ENCODE measurements at regions not wholly inside any gene's neighbourhood (a gene's known extent, or its start where the extent isn't known, plus 50 kb on each side); places are given as distances from the start of the nearest gene placed in this dataset.

DNA sequence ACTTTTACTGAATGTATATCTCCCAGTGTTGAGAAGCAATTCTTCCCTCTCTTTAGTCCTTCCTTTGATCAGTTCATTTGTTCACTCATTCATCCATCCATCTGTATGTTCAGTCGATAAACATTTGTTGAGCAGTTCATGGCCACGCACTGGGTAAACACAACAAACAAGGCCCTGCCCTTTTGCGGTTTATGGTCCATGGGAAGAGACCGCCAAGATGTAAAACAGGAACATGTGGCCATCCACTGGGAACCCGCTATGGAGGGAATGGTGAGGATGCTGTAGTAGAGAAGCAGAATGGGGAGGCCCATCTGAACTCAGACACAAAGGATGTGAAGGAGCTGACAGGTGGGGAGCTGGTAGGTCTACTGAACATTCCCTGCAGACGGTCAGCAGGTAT, 102.7 kb upstream of the SPRY4 start:
- H3K18ac ChIP-seq (ENCODE audit: low read length), result no peak overlapping the region
- H2BK5ac ChIP-seq (ENCODE audit: low read length), result no peak overlapping the region
- no peak overlapping the region for H3K27ac ChIP-seq (ENCODE audit: low read depth, low read length)
- H4K5ac ChIP-seq (ENCODE audit: low read length), result no peak overlapping the region
- peaks cover 5% of the 10 kb centered on the region for H3K4me1 ChIP-seq (ENCODE audit: control insufficient read depth, low read depth, low read length)
- no peak overlapping the region for H3K4ac ChIP-seq (ENCODE audit: low read depth, low read length)
- WGBS (ENCODE audit: extremely low coverage, insufficient coverage, low lambda C conversion rate), result no CpG with 5 or more reads among the region's 6 CpGs
- no peak overlapping the region for H3K56ac ChIP-seq (ENCODE audit: low read length)
- H3K27me3 ChIP-seq (ENCODE audit: insufficient read depth, low read length, poor library complexity), result no peaks in the 10 kb centered on the region
- no peak overlapping the region for H2AK5ac ChIP-seq (ENCODE audit: low read length)
- H3K4me3 ChIP-seq (ENCODE audit: low read length), result no peak overlapping the region
- H4K8ac ChIP-seq (ENCODE audit: low read depth, low read length), result no peak overlapping the region
- no peak overlapping the region for H2BK15ac ChIP-seq (replicated peaks; ENCODE audit: low read depth)
- no peak overlapping the region for H3K23ac ChIP-seq (ENCODE audit: low read length)
- no peak overlapping the region for H2BK120ac ChIP-seq (ENCODE audit: low read depth, low read length)
- no peaks in the 10 kb centered on the region for H3K79me2 ChIP-seq (ENCODE audit: control insufficient read depth, insufficient read depth, low read length)
- H3K79me1 ChIP-seq (ENCODE audit: low read length), result no peaks in the 10 kb centered on the region
- no peak for DNase-seq
- H3K36me3 ChIP-seq (ENCODE audit: control insufficient read depth, insufficient read depth, low read length), result no peaks in the 10 kb centered on the region
- no peak overlapping the region for H3K9ac ChIP-seq (ENCODE audit: low read length)
- no peak overlapping the region for H3K4me2 ChIP-seq (ENCODE audit: low read length)

DNA sequence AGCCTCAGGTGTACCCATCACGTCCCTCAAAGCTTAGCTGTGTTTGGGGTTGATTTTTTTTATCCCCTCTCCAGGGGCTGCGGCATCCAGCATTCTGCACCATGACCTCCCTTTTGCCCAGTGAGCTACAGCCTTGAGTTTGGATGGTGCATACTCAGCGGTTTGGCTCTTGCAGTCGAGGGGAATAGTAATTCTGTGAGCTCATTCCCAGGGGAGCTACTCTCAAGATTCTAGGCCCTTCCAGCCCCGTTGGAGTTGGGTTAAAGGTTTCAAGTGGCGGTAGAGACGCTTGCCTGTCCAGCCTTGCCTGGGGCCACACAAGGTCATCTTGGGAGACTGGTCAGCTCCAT, 102.2 kb upstream of the SPRY4 start:
- no peak overlapping the region for H2BK120ac ChIP-seq (ENCODE audit: low read depth, low read length)
- peak overlapping the region; percentile 29 for H3K18ac ChIP-seq (ENCODE audit: low read length)
- no peak overlapping the region for H2AK5ac ChIP-seq (ENCODE audit: low read length)
- no peak overlapping the region for H2BK15ac ChIP-seq (replicated peaks; ENCODE audit: low read depth)
- H3K36me3 ChIP-seq (ENCODE audit: control insufficient read depth, insufficient read depth, low read length), result no peaks in the 10 kb centered on the region
- H3K27ac ChIP-seq (ENCODE audit: low read depth, low read length), result peak overlapping the region; percentile 36
- no peak overlapping the region for H2BK5ac ChIP-seq (ENCODE audit: low read length)
- no peaks in the 10 kb centered on the region for H3K79me2 ChIP-seq (ENCODE audit: control insufficient read depth, insufficient read depth, low read length)
- no peak overlapping the region for H3K4me3 ChIP-seq (ENCODE audit: low read length)
- H3K4me1 ChIP-seq (ENCODE audit: control insufficient read depth, low read depth, low read length), result peaks cover 5% of the 10 kb centered on the region
- no peaks in the 10 kb centered on the region for H3K27me3 ChIP-seq (ENCODE audit: insufficient read depth, low read length, poor library complexity)
- WGBS (ENCODE audit: extremely low coverage, insufficient coverage, low lambda C conversion rate), result no CpG with 5 or more reads among the region's 7 CpGs
- peak overlapping the region; percentile 18 for H3K56ac ChIP-seq (ENCODE audit: low read length)
- H3K23ac ChIP-seq (ENCODE audit: low read length), result no peak overlapping the region
- H3K4ac ChIP-seq (ENCODE audit: low read depth, low read length), result peak overlapping the region; percentile 5
- H4K5ac ChIP-seq (ENCODE audit: low read length), result no peak overlapping the region
- no peaks in the 10 kb centered on the region for H3K79me1 ChIP-seq (ENCODE audit: low read length)
- H4K8ac ChIP-seq (ENCODE audit: low read depth, low read length), result no peak overlapping the region
- H3K4me2 ChIP-seq (ENCODE audit: low read length), result no peak overlapping the region
- no peak overlapping the region for H3K9ac ChIP-seq (ENCODE audit: low read length)
- DNase-seq, result no peak

DNA sequence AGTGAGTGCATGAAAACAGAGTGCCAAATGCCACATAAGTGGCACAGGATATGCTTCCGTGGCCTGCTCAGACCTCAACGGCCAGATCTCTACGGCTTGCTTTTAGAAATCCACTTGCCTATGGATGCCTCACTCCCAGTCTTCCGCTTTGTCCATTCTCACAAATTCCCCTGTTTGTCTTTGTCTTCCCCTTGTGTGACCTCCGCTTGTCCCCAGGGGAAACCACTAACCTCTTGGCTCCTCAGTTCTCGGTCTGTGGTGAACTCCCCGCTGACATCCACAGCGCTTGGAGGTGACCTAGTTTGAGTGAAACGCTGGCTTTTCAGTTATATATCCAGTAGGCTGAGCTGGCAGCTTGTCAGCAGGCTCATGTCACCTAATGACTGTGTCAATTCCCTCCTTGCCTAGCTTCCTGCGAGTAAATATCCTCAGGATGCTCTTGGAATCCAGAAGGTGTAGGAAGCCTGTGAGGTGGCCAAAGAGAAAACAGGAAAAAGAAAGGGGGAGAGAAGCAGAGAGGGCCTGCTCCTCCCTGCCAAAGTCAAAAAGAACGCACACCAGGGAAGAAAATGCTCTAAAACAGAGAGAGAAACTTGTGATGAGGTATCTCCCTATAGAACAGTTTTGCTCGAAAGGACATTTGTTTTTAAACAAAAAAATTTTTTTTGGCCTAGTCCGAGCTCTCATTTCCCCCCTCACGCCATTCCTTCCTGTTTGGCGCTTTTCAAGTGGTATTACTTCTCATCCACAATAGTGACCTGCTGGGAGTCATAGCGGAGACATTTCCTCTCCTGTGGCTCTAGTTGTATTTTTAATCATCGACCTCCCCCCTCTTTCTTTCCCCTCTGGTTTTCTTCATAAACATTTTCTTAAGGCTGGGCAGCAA, 101.6 kb upstream of the SPRY4 start:
- H3K23ac ChIP-seq (ENCODE audit: low read length), result no peak overlapping the region
- H3K27ac ChIP-seq (ENCODE audit: low read depth, low read length), result peak overlapping the region; percentile 36
- peak overlapping the region; percentile 18 for H3K9ac ChIP-seq (ENCODE audit: low read length)
- DNase-seq, result peak; percentile 54
- H3K4me1 ChIP-seq (ENCODE audit: control insufficient read depth, low read depth, low read length), result peaks cover 7% of the 10 kb centered on the region
- H3K4me3 ChIP-seq (ENCODE audit: low read length), result no peak overlapping the region
- no peak overlapping the region for H2AK5ac ChIP-seq (ENCODE audit: low read length)
- H3K18ac ChIP-seq (ENCODE audit: low read length), result peak overlapping the region; percentile 43
- no peaks in the 10 kb centered on the region for H3K27me3 ChIP-seq (ENCODE audit: insufficient read depth, low read length, poor library complexity)
- H3K56ac ChIP-seq (ENCODE audit: low read length), result peak overlapping the region; percentile 52
- H3K4ac ChIP-seq (ENCODE audit: low read depth, low read length), result peak overlapping the region; percentile 50
- H4K5ac ChIP-seq (ENCODE audit: low read length), result no peak overlapping the region
- peak overlapping the region; percentile 21 for H2BK5ac ChIP-seq (ENCODE audit: low read length)
- no CpG with 5 or more reads among the region's 17 CpGs for WGBS (ENCODE audit: extremely low coverage, insufficient coverage, low lambda C conversion rate)
- H3K79me2 ChIP-seq (ENCODE audit: control insufficient read depth, insufficient read depth, low read length), result no peaks in the 10 kb centered on the region
- H4K8ac ChIP-seq (ENCODE audit: low read depth, low read length), result no peak overlapping the region
- H2BK120ac ChIP-seq (ENCODE audit: low read depth, low read length), result peak overlapping the region; percentile 0
- no peaks in the 10 kb centered on the region for H3K36me3 ChIP-seq (ENCODE audit: control insufficient read depth, insufficient read depth, low read length)
- H3K4me2 ChIP-seq (ENCODE audit: low read length), result no peak overlapping the region
- no peak overlapping the region for H2BK15ac ChIP-seq (replicated peaks; ENCODE audit: low read depth)
- H3K79me1 ChIP-seq (ENCODE audit: low read length), result no peaks in the 10 kb centered on the region

DNA sequence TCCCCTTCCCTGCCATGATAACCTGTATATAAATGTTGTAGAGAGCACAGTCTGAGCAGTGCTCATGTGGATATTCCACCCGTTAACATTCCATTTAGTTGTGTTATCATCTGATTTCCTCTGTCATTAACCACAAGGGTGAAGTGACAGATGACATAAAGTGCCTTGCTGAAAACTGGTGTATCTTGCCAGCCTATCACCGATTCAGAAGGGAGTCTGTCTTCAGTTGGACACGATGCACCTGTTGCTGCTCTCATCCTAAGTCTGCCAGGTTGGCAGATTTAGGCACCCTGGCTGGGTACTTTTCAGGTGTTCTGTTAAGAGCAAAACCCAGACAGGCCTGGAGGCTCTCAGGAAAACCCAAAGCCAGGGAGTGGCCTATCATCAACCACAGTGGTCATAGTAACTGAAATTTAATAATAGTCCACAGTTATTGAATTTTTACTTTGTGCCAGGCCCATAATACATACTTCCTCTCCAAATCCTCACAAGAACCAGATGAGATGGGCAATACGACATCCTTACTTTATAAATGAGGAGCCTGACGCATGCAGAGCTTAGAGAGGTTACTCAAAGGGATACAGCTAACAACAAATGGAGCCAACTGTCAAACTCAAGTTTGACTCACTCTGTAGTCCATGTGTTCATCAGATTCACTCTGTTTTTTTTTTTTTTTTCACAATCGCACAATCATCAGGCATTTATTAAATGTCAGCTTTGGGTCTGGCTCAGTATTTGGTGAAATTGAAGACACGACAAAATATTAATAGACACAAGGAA, 100.7 kb upstream of the SPRY4 start:
- peaks cover 8% of the 10 kb centered on the region for H3K4me1 ChIP-seq (ENCODE audit: control insufficient read depth, low read depth, low read length)
- no peak overlapping the region for H3K4ac ChIP-seq (ENCODE audit: low read depth, low read length)
- H2BK120ac ChIP-seq (ENCODE audit: low read depth, low read length), result no peak overlapping the region
- H3K79me1 ChIP-seq (ENCODE audit: low read length), result no peaks in the 10 kb centered on the region
- H3K36me3 ChIP-seq (ENCODE audit: control insufficient read depth, insufficient read depth, low read length), result no peaks in the 10 kb centered on the region
- no peak overlapping the region for H3K56ac ChIP-seq (ENCODE audit: low read length)
- no peaks in the 10 kb centered on the region for H3K27me3 ChIP-seq (ENCODE audit: insufficient read depth, low read length, poor library complexity)
- no CpG with 5 or more reads among the region's 7 CpGs for WGBS (ENCODE audit: extremely low coverage, insufficient coverage, low lambda C conversion rate)
- H3K18ac ChIP-seq (ENCODE audit: low read length), result no peak overlapping the region
- no peak overlapping the region for H3K27ac ChIP-seq (ENCODE audit: low read depth, low read length)
- no peak overlapping the region for H3K23ac ChIP-seq (ENCODE audit: low read length)
- no peaks in the 10 kb centered on the region for H3K79me2 ChIP-seq (ENCODE audit: control insufficient read depth, insufficient read depth, low read length)
- H4K5ac ChIP-seq (ENCODE audit: low read length), result no peak overlapping the region
- H2BK15ac ChIP-seq (replicated peaks; ENCODE audit: low read depth), result no peak overlapping the region
- no peak overlapping the region for H3K9ac ChIP-seq (ENCODE audit: low read length)
- no peak overlapping the region for H2BK5ac ChIP-seq (ENCODE audit: low read length)
- H3K4me2 ChIP-seq (ENCODE audit: low read length), result no peak overlapping the region
- no peak overlapping the region for H4K8ac ChIP-seq (ENCODE audit: low read depth, low read length)
- no peak overlapping the region for H2AK5ac ChIP-seq (ENCODE audit: low read length)
- H3K4me3 ChIP-seq (ENCODE audit: low read length), result no peak overlapping the region
- no peak for DNase-seq

DNA sequence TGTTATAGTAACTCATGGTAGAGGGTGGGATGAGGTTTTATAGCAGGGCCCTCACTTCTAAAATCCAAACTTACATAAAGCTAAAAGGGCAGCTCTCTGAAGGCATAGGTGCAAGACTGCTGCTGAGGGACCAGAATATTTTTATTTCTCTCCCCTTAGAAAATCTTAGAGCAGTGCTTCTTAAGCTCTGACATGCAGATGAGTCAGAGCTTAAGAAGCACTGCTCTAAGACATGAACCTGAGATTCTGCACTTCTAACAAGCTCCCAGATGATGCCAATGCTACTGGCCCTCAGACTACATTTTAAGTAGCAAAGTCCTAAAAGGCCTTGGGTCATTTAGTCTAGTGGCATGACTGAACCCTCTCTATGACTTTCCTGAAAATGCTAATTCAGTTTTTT, 97.6 kb upstream of the SPRY4 start:
- Histone ChIP-seq H3K27me3 (ENCODE audit: insufficient read depth, low read length, poor library complexity) (no peaks in the 10 kb centered on the region), H4K5ac (ENCODE audit: low read length) (no peak overlapping the region), H3K56ac (ENCODE audit: low read length) (no peak overlapping the region), H3K4me1 (ENCODE audit: control insufficient read depth, low read depth, low read length) (peaks cover 8% of the 10 kb centered on the region), H2BK120ac (ENCODE audit: low read depth, low read length) (no peak overlapping the region), H3K23ac (ENCODE audit: low read length) (no peak overlapping the region), H3K18ac (ENCODE audit: low read length) (no peak overlapping the region), H2BK15ac (replicated peaks; ENCODE audit: low read depth) (no peak overlapping the region), H3K4me2 (ENCODE audit: low read length) (no peak overlapping the region), H3K79me1 (ENCODE audit: low read length) (no peaks in the 10 kb centered on the region), H3K4me3 (ENCODE audit: low read length) (no peak overlapping the region), H3K79me2 (ENCODE audit: control insufficient read depth, insufficient read depth, low read length) (no peaks in the 10 kb centered on the region), H3K9ac (ENCODE audit: low read length) (no peak overlapping the region), H2BK5ac (ENCODE audit: low read length) (no peak overlapping the region), H3K36me3 (ENCODE audit: control insufficient read depth, insufficient read depth, low read length) (no peaks in the 10 kb centered on the region), H4K8ac (ENCODE audit: low read depth, low read length) (no peak overlapping the region), H2AK5ac (ENCODE audit: low read length) (no peak overlapping the region), H3K4ac (ENCODE audit: low read depth, low read length) (no peak overlapping the region), H3K27ac (ENCODE audit: low read depth, low read length) (no peak overlapping the region)
- no peak for DNase-seq

Measured in mesendoderm (in vitro differentiated cells).